Loucy (cell line): ENCODE measurements at regions not wholly inside any gene's neighbourhood (a gene's known extent, or its start where the extent isn't known, plus 50 kb on each side); places are given as distances from the start of the nearest gene placed in this dataset.

ENCODE experiments used
- EZH2phosphoT487 ChIP-seq: fragments of 200-600 bp; IDR thresholded peaks from 2 replicates; pipeline ENCODE4 v1.6.1; 2018; ENCODE audit warnings: antibody characterized with exemption, mild to moderate bottlenecking, moderate library complexity, borderline replicate concordance
- TF ChIP-seq, protein P1 (sequence below): fragments of 200-600 bp; sonication (generic); conservative IDR thresholded peaks from 2 replicates; pipeline ENCODE4 v1.5.1; 2014; ENCODE audit warnings: mild to moderate bottlenecking, antibody characterized with exemption, low read length

DNA sequence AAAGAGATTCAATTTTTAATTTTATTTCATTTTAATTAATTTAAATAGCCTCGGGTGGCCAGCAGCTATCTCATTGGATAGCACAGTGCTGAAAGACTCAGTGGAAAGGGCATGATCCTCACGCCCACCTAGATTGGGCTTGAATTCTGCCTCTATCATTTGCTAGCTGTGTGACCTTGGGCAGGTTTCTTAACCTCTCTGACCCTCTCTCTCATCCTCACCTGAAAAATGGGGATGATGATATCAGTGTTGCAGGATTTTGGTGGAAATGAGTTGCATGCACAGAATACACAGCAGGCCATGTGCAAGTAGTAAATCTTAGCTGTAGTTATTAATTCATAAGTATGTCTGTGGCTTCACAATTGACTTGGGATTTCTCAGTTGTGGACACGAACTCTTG, 272.4 kb upstream of the XYLT1 start:
- no peak for TF ChIP-seq EZH2phosphoT487
- TF ChIP-seq, protein P1, sequence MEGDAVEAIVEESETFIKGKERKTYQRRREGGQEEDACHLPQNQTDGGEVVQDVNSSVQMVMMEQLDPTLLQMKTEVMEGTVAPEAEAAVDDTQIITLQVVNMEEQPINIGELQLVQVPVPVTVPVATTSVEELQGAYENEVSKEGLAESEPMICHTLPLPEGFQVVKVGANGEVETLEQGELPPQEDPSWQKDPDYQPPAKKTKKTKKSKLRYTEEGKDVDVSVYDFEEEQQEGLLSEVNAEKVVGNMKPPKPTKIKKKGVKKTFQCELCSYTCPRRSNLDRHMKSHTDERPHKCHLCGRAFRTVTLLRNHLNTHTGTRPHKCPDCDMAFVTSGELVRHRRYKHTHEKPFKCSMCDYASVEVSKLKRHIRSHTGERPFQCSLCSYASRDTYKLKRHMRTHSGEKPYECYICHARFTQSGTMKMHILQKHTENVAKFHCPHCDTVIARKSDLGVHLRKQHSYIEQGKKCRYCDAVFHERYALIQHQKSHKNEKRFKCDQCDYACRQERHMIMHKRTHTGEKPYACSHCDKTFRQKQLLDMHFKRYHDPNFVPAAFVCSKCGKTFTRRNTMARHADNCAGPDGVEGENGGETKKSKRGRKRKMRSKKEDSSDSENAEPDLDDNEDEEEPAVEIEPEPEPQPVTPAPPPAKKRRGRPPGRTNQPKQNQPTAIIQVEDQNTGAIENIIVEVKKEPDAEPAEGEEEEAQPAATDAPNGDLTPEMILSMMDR: no peak
